ENCODE measurements at regions not wholly inside any gene's neighbourhood (a gene's known extent, or its start where the extent isn't known, plus 50 kb on each side); places are given as distances from the start of the nearest gene placed in this dataset.

GRCh38 chr17:72175787-72176515, 55.1 kb downstream of the SOX9 start:
- Mint-ChIP-seq H3K27ac (no peak overlapping the region), H3K27me3 (peaks cover 4% of the 10 kb centered on the region), H3K4me1 (no peaks in the 10 kb centered on the region), H3K36me3 (peaks cover 1% of the 10 kb centered on the region), H3K9me3 (peaks cover 0 to 4% (median 0%) of the 10 kb centered on the region in 3 donors), H3K4me3 (no peak overlapping the region)

GRCh38 chr17:72176516-72176851, 55.7 kb downstream of the SOX9 start:
- peaks cover 6% of the 10 kb centered on the region for H3K27me3 Mint-ChIP-seq
- H3K4me1 Mint-ChIP-seq = no peaks in the 10 kb centered on the region
- H3K27ac Mint-ChIP-seq = no peak overlapping the region
- H3K4me3 Mint-ChIP-seq = no peak overlapping the region
- peaks cover 1% of the 10 kb centered on the region for H3K36me3 Mint-ChIP-seq
- H3K9me3 Mint-ChIP-seq = peaks cover 0 to 7% (median 0%) of the 10 kb centered on the region in 3 donors

DNA sequence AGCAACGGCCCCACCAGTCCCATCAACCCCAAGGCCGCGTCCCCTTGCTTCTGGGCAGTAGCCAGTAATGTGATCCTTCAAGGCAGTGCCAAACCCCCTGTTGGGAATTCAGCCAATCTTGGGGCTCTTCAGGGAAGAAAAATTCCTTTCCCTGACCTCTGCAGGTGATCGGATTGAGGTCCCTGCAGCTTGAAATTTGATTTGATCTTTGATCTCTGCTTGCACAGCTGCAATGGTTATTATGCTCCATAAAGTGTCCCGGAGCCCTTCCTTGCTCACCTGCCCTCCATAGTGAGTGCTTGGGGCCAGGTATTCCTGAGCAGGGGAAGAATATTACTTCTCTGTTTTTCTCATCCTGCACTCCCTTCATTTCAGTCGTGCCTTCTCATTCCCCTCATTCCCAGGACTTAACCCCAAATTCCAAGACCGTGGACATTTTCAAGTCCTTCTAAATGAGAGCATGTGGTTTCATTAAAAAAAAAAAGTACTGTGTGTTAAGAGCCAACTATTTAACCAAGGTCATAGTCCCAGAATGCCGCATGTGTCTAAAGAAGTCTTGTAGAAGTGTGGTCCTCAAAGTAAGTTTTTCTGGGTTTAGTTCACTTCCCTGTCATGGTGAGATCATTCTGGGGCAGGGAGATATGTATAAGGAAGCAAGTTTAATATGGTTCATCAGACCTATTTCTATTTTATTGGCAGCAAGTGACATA, 56.3 kb downstream of the SOX9 start:
- H3K27me3 Mint-ChIP-seq = peaks cover 4% of the 10 kb centered on the region
- no peak overlapping the region for H3K27ac Mint-ChIP-seq
- H3K4me1 Mint-ChIP-seq = no peaks in the 10 kb centered on the region
- H3K4me3 Mint-ChIP-seq = no peak overlapping the region
- peaks cover 0 to 7% (median 0%) of the 10 kb centered on the region in 3 donors for H3K9me3 Mint-ChIP-seq
- H3K36me3 Mint-ChIP-seq = peaks cover 1% of the 10 kb centered on the region

GRCh38 chr17:72177738-72178137, 56.9 kb downstream of the SOX9 start:
- Mint-ChIP-seq H3K36me3 (peaks cover 1% of the 10 kb centered on the region), H3K9me3 (peaks cover 0 to 7% (median 0%) of the 10 kb centered on the region in 3 donors), H3K4me1 (no peaks in the 10 kb centered on the region), H3K27me3 (peaks cover 2% of the 10 kb centered on the region), H3K4me3 (no peak overlapping the region), H3K27ac (no peak overlapping the region)

DNA sequence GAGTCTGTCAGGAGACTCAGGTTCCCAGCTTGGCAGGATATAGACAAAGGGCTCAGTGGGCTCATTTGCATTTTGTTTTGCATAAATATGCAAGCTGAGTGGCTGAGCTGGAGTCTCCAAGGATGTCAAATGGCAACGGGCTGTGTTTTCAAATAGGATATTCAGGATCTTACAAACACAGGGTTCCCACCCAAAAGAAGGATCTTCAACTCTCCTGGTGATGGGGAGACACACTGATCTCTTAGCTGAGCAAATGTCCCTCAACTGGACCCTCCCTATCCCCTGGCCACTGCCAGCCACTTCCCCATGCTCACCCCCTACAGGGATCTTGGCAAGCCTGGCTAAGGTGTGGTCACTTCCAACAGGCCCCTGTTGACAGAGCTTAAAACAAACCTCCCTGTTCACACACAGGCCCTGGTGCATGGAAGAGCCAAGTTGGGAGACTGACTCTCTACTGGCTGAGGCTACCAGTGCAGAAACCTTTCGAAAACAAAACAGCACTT, 61.6 kb downstream of the SOX9 start:
- Mint-ChIP-seq H3K36me3 (no peaks in the 10 kb centered on the region), H3K27me3 (peaks cover 2% of the 10 kb centered on the region), H3K27ac (no peak overlapping the region), H3K9me3 (peaks cover 0 to 6% (median 6%) of the 10 kb centered on the region in 3 donors), H3K4me3 (no peak overlapping the region), H3K4me1 (no peaks in the 10 kb centered on the region)

GRCh38 chr17:72183194-72183685, 62.4 kb downstream of the SOX9 start:
- Mint-ChIP-seq H3K27ac (no peak overlapping the region), H3K27me3 (peaks cover 2% of the 10 kb centered on the region), H3K4me3 (no peak overlapping the region), H3K4me1 (no peaks in the 10 kb centered on the region), H3K36me3 (no peaks in the 10 kb centered on the region), H3K9me3 (peaks cover 0 to 6% (median 6%) of the 10 kb centered on the region in 3 donors)

- H3K4me1 Mint-ChIP-seq = no peaks in the 10 kb centered on the region
- H3K27me3 Mint-ChIP-seq = peaks cover 2% of the 10 kb centered on the region
- no peaks in the 10 kb centered on the region for H3K36me3 Mint-ChIP-seq
- H3K9me3 Mint-ChIP-seq = peaks cover 0 to 6% (median 6%) of the 10 kb centered on the region in 3 donors
- no peak overlapping the region for H3K4me3 Mint-ChIP-seq
- no peak overlapping the region for H3K27ac Mint-ChIP-seq
Observed at GRCh38 chr17:72184805-72185204, 64.0 kb downstream of the SOX9 start.

DNA sequence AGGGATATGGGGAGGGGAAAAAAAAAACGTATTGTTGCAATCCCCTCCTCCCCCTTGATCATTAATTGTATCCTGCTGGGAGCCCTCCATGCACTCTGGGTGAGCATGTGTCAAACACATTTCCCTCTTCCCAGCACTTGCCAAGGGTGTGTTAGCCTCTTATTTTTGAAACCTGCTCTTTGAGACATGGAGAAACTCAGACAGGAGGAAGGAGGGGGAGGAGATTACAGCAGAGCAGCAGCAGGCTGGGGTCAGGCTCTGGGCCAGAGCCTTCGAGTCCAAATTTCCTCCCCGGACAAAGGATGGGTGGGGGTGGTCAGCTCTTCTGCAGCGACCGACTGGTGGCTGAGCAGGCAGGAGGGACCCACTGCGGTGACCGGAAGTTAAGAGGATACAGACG, 64.7 kb downstream of the SOX9 start:
- Mint-ChIP-seq H3K9me3 (peaks cover 0 to 6% (median 6%) of the 10 kb centered on the region in 3 donors), H3K4me3 (no peak overlapping the region), H3K36me3 (no peaks in the 10 kb centered on the region), H3K4me1 (no peaks in the 10 kb centered on the region), H3K27ac (no peak overlapping the region), H3K27me3 (peaks cover 2% of the 10 kb centered on the region)

DNA sequence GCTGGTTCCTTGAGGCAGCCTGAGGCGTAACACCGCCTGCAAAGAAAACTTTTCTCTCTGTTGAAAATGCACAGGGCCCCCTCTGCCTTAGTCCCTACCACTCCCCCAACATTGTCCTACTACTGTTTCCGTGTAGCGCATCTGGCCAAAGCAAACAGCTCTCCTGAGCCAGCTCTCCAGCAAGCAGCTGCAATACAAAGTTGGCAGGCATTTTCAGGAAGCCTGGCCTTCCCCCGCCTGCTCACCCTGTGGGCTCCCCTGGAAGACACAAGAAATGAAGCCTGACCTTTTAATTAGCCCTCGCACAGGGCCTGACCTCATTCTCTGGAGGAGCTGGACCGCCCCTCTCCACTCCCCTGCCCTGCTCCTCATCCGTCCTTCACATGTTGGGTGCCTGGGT, 66.7 kb downstream of the SOX9 start:
- H3K9me3 Mint-ChIP-seq = peaks cover 0 to 6% (median 0%) of the 10 kb centered on the region in 3 donors
- no peak overlapping the region for H3K27ac Mint-ChIP-seq
- no peaks in the 10 kb centered on the region for H3K27me3 Mint-ChIP-seq
- H3K4me3 Mint-ChIP-seq = no peak overlapping the region
- H3K4me1 Mint-ChIP-seq = no peaks in the 10 kb centered on the region
- H3K36me3 Mint-ChIP-seq = no peaks in the 10 kb centered on the region

- Mint-ChIP-seq H3K36me3 (no peaks in the 10 kb centered on the region), H3K4me3 (no peak overlapping the region), H3K4me1 (no peaks in the 10 kb centered on the region), H3K27me3 (peaks cover 6% of the 10 kb centered on the region), H3K27ac (no peak overlapping the region), H3K9me3 (peaks cover 0 to 4% (median 2%) of the 10 kb centered on the region in 3 donors)
Observed at GRCh38 chr17:72188801-72189200, 68.0 kb downstream of the SOX9 start.

DNA sequence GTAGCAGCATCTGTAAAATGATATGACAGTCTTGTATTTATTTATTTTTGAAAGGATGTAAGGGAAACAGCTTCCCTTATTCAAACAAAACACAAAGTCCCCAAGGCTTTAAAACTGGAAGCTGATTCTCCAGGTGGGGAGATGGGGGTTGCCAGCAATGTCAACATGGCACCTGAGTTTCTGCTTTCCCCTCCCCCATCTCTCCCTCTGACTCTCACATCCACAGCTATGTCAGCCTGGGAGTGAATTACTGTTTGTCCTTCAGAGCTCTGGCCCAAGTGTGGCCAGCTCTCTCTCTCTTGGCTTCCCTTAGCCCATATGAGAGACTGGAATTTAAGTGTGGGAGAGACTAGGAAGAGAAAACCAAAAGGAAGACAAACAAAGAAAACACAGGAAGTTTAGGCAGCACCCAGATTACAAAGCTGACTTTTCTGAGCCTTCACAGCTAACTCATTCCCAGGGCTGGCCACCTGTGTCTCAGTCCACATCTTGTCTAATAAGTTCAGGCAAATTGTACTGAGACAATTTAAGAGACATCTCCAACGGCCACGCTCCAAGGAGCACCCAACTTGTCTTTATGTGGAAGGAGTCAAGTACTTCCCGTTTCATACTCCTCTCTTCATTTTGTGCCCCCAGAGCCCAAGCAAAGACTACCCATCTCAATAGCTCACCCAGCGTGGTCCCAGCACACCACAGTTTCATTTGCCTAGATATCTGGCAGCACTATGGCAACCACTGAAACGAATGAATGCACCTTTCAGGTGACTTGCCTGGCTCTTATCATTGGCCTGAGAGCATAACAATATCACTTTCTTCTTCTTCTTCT, 69.2 kb downstream of the SOX9 start:
- no peak overlapping the region for H3K4me3 Mint-ChIP-seq
- H3K27me3 Mint-ChIP-seq = peaks cover 6% of the 10 kb centered on the region
- no peaks in the 10 kb centered on the region for H3K36me3 Mint-ChIP-seq
- no peak overlapping the region for H3K27ac Mint-ChIP-seq
- H3K9me3 Mint-ChIP-seq = peaks cover 0 to 4% (median 0%) of the 10 kb centered on the region in 3 donors
- no peaks in the 10 kb centered on the region for H3K4me1 Mint-ChIP-seq

DNA sequence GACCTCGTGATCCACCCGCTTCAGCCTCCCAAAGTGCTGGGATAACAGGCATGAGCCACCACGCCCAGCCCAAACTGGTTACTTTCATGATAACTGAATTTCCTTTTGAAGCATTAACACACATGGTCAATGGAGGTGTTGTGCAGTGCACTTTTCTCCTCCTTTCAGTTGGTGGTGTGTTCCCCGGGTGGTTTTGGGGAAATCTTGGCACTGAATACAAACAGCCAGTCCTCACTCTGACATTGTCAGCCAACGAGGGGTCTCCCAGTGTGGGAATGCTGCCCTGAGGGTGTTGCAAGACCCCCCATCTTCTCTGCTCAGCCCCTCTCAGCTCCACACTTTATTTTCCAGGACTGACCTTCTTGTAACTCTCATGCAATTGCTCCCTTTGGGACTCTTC, 70.5 kb downstream of the SOX9 start:
- Mint-ChIP-seq H3K27me3 (peaks cover 6% of the 10 kb centered on the region), H3K4me3 (no peak overlapping the region), H3K4me1 (no peaks in the 10 kb centered on the region), H3K27ac (no peak overlapping the region), H3K36me3 (no peaks in the 10 kb centered on the region), H3K9me3 (peaks cover 0 to 4% (median 0%) of the 10 kb centered on the region in 3 donors)

DNA sequence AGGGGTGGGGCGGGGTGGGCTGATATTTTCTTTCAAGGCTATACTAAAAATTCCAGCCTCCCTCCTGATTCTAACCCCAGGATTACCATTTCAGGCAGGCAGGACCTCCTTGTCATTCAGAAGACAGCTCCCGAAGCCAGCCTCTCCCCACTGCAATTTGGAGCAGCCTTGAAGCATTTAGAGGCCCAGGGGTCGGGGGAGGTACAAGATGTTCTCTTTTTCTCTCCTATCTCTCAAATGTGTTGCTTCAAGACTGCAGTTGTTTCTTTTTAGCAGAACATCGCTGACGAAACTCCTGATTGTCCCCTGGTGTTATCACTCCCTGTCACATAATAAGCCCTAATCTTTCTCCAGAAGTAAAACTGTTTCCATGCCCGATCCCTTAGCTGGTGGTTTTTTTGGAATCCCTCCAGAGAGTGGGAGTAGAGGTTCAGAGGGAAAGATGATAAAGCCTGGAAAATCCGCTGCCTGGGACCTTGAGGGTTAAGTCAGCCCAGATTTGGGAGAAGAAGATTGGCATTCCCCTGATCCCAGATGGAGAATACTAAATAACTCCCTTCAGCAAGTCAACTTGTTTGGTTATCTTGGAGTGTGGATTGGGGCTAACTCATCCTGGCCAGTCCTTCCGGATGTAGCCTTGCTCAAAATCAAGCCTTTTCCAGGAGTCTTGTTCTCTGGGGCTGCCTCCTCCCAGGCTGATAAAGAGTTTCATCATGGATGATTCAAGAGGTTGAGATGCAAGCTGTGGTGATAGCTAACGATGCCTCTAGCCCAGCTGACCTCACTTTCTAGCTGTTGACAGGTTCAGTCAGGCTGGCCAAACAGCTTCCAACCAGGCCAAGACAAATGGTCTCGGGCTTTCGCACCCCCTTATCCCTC, 71.3 kb downstream of the SOX9 start:
- Mint-ChIP-seq H3K27me3 (peaks cover 6% of the 10 kb centered on the region), H3K4me3 (no peak overlapping the region), H3K36me3 (no peaks in the 10 kb centered on the region), H3K9me3 (peaks cover 0 to 6% (median 0%) of the 10 kb centered on the region in 3 donors), H3K4me1 (no peaks in the 10 kb centered on the region), H3K27ac (no peak overlapping the region)

DNA sequence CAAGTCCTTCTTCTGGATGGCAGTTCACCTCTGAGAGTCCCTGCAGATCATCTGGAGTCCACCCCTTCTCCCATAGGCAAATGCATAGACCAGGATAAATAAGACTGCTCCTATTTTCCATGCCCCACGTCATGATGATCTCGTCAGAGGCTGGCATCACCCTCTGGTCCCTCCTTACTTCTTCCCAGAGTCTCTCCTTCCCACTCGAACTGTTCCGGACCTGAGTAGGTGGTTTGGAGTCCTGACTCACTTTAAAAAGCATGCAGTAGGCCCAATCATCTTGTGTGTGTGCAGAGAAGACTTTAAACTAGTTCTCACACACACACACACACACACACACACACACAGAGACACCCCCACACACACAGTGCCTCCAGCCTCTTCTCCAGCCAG, 72.0 kb downstream of the SOX9 start:
- peaks cover 0 to 6% (median 0%) of the 10 kb centered on the region in 3 donors for H3K9me3 Mint-ChIP-seq
- no peaks in the 10 kb centered on the region for H3K4me1 Mint-ChIP-seq
- no peak overlapping the region for H3K4me3 Mint-ChIP-seq
- H3K27me3 Mint-ChIP-seq = peaks cover 6% of the 10 kb centered on the region
- H3K27ac Mint-ChIP-seq = no peak overlapping the region
- no peaks in the 10 kb centered on the region for H3K36me3 Mint-ChIP-seq

Data from IgD-negative memory B cell (primary cell).